ENCODE measurements at regions not wholly inside any gene's neighbourhood (a gene's known extent, or its start where the extent isn't known, plus 50 kb on each side); places are given as distances from the start of the nearest gene placed in this dataset.

- DNase-seq (ENCODE audit: low read depth) = no peak
Observed at GRCh38 chr6:134523903-134524650, 206.2 kb upstream of the SGK1 start.

- no peak for DNase-seq (ENCODE audit: low read depth)
Observed at GRCh38 chr6:134523051-134523450, 205.1 kb upstream of the SGK1 start.

GRCh38 chr6:134521116-134521501, 203.2 kb upstream of the SGK1 start:
- DNase-seq (ENCODE audit: low read depth) = no peak

GRCh38 chr6:134520181-134521115, 202.5 kb upstream of the SGK1 start:
- DNase-seq (ENCODE audit: low read depth) = no peak

GRCh38 chr6:134519465-134519864, 201.6 kb upstream of the SGK1 start:
- DNase-seq (ENCODE audit: low read depth) = no peak

- DNase-seq (ENCODE audit: low read depth) = no peak
Observed at GRCh38 chr6:134517868-134518267, 200.0 kb upstream of the SGK1 start.

- DNase-seq (ENCODE audit: low read depth) = no peak
Observed at GRCh38 chr6:134517145-134517658, 199.3 kb upstream of the SGK1 start.

- DNase-seq (ENCODE audit: low read depth) = no peak
Observed at GRCh38 chr6:134516582-134516981, 198.7 kb upstream of the SGK1 start.

GRCh38 chr6:134515986-134516385, 198.1 kb upstream of the SGK1 start:
- no peak for DNase-seq (ENCODE audit: low read depth)

GRCh38 chr6:134512981-134513391, 195.1 kb upstream of the SGK1 start:
- no peak for DNase-seq (ENCODE audit: low read depth)

- no peak for DNase-seq (ENCODE audit: low read depth)
Observed at GRCh38 chr6:134511984-134512683, 194.2 kb upstream of the SGK1 start.

- no peak for DNase-seq (ENCODE audit: low read depth)
Observed at GRCh38 chr6:134510920-134511319, 193.0 kb upstream of the SGK1 start.

- DNase-seq (ENCODE audit: low read depth) = no peak
Observed at GRCh38 chr6:134510142-134510541, 192.2 kb upstream of the SGK1 start.

- DNase-seq (ENCODE audit: low read depth) = no peak
Observed at GRCh38 chr6:134508862-134509498, 191.1 kb upstream of the SGK1 start.

- no peak for DNase-seq (ENCODE audit: low read depth)
Observed at GRCh38 chr6:134506162-134506561, 188.2 kb upstream of the SGK1 start.

GRCh38 chr6:134503585-134504281, 185.8 kb upstream of the SGK1 start:
- DNase-seq (ENCODE audit: low read depth) = no peak

GRCh38 chr6:134502614-134503549, 185.0 kb upstream of the SGK1 start:
- no peak for DNase-seq (ENCODE audit: low read depth)

GRCh38 chr6:134495890-134496248, 178.0 kb upstream of the SGK1 start:
- DNase-seq (ENCODE audit: low read depth) = no peak

- DNase-seq (ENCODE audit: low read depth) = no peak
Observed at GRCh38 chr6:134495203-134495889, 177.4 kb upstream of the SGK1 start.

- DNase-seq (ENCODE audit: low read depth) = no peak
Observed at GRCh38 chr6:134493789-134494188, 175.9 kb upstream of the SGK1 start.
